ENCODE measurements at regions not wholly inside any gene's neighbourhood (a gene's known extent, or its start where the extent isn't known, plus 50 kb on each side); places are given as distances from the start of the nearest gene placed in this dataset.

DNA sequence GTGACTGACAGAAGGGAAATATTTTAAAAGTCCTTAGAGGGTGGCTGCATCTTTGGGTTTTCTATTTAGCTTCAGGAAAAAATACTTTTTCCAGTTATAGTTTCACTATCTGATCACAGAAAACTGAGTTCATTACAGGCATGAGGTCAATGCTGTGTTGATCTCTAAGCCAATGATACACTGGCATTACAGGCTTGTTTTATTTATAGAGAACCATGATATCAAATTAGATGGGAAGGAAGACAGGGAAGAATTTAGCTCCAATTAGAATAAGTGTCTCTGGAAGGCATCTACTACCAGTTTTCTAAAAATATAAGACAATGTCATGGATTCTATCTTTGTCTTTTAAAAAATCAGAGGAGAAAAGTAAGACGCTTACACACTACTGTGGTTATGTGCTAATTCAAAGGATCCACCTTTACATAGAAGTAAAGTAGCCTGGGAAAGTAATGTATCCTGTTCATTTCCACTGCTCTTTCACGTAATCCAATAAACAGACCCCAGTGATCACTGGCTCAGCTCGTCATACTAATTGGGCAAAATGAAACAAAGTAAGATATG lies 344.5 kb upstream of the PPARGC1A start:
- Histone ChIP-seq H3K27me3 (replicated peaks; ENCODE audit: insufficient read depth) (no peaks in the 10 kb centered on the region), H3K9me3 (no peaks in the 10 kb centered on the region), H3K4me1 (ENCODE audit: control insufficient read depth in 1 of 2, low read depth in 2 of 2) (no peaks in the 10 kb centered on the region), H3K36me3 (no peaks in the 10 kb centered on the region), H3K4me3 (no peak overlapping the region), H3K27ac (no peak overlapping the region)
- ATAC-seq (ENCODE audit: insufficient number of reproducible peaks, low FRiP score, low read depth), result no peak
- no peak for TF ChIP-seq CTCF (IDR thresholded peaks at IDR 0.05)
- no peak for DNase-seq (ENCODE audit: low spot score)

GRCh38 chr4:24230955-24231354 lies 341.1 kb upstream of the PPARGC1A start:
- H3K36me3 ChIP-seq, result no peaks in the 10 kb centered on the region
- H3K9me3 ChIP-seq, result no peaks in the 10 kb centered on the region
- ATAC-seq (ENCODE audit: insufficient number of reproducible peaks, low FRiP score, low read depth) (no peak), DNase-seq (ENCODE audit: low spot score) (no peak)
- H3K4me1 ChIP-seq (ENCODE audit: control insufficient read depth in 1 of 2, low read depth in 2 of 2), result no peaks in the 10 kb centered on the region
- no peak overlapping the region for H3K4me3 ChIP-seq
- no peaks in the 10 kb centered on the region for H3K27me3 ChIP-seq (replicated peaks; ENCODE audit: insufficient read depth)
- H3K27ac ChIP-seq, result no peak overlapping the region
- TF ChIP-seq CTCF (IDR thresholded peaks at IDR 0.05), result no peak

DNA sequence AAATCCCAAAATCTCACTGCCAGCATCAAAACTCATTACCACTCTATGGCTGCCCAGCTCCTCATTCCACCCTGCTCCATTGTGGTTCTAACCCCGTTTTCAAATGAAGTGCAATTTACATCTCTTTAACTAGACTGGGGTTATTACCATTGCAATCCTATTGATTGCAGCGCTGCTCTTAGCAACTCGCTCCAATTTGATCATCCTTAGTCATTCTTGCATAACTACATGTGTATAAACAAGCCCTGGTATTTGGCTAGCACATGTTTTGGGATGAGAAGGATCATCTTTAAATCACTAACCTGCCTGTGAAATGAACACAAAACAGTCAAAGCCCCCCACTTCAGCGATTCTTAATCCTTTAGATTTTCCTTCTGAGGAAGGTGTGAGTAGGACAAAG lies 340.1 kb upstream of the PPARGC1A start:
- Histone ChIP-seq H3K27ac (no peak overlapping the region), H3K36me3 (no peaks in the 10 kb centered on the region), H3K4me3 (no peak overlapping the region), H3K4me1 (ENCODE audit: control insufficient read depth in 1 of 2, low read depth in 2 of 2) (no peaks in the 10 kb centered on the region), H3K27me3 (replicated peaks; ENCODE audit: insufficient read depth) (no peaks in the 10 kb centered on the region), H3K9me3 (no peaks in the 10 kb centered on the region)
- no peak for TF ChIP-seq CTCF (IDR thresholded peaks at IDR 0.05)
- no peak for ATAC-seq (ENCODE audit: insufficient number of reproducible peaks, low FRiP score, low read depth)
- DNase-seq (ENCODE audit: low spot score), result no peak

- no peak overlapping the region for H3K4me3 ChIP-seq
- ATAC-seq (ENCODE audit: insufficient number of reproducible peaks, low FRiP score, low read depth) (no peak), DNase-seq (ENCODE audit: low spot score) (no peak)
- H3K27me3 ChIP-seq (replicated peaks; ENCODE audit: insufficient read depth), result no peaks in the 10 kb centered on the region
- H3K9me3 ChIP-seq, result no peaks in the 10 kb centered on the region
- TF ChIP-seq CTCF (IDR thresholded peaks at IDR 0.05), result no peak
- no peak overlapping the region for H3K27ac ChIP-seq
- H3K36me3 ChIP-seq, result no peaks in the 10 kb centered on the region
- H3K4me1 ChIP-seq (ENCODE audit: control insufficient read depth in 1 of 2, low read depth in 2 of 2), result no peaks in the 10 kb centered on the region
Measured at GRCh38 chr4:24228692-24229091, 338.8 kb upstream of the PPARGC1A start.

DNA sequence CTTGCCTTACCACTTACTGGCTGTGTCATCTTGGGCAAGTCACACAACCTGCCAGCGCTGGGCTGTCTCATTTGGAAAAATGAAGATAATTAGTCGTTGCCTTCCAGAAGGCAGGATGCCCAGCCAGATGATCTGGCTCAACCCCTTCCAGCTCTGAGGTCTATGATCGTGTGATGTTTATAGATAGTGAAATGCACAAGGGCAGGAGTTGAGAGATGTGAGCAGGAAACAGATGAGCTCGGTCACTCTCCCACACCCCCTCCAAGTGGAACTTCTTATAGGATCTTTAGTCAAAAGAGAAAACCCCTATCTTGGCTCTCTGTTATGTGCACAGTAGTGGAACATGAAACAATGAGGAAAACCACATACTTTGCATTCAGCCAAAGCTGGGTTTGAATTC lies 336.8 kb upstream of the PPARGC1A start:
- Histone ChIP-seq H3K4me3 (no peak overlapping the region), H3K27ac (no peak overlapping the region), H3K36me3 (no peaks in the 10 kb centered on the region), H3K27me3 (replicated peaks; ENCODE audit: insufficient read depth) (no peaks in the 10 kb centered on the region), H3K4me1 (ENCODE audit: control insufficient read depth in 1 of 2, low read depth in 2 of 2) (no peaks in the 10 kb centered on the region), H3K9me3 (no peaks in the 10 kb centered on the region)
- ATAC-seq (ENCODE audit: insufficient number of reproducible peaks, low FRiP score, low read depth), result no peak
- TF ChIP-seq CTCF (IDR thresholded peaks at IDR 0.05), result no peak
- no peak for DNase-seq (ENCODE audit: low spot score)

Data from thoracic aorta (tissue), 2 donors.